Liver (tissue), 3 donors: ENCODE measurements at regions not wholly inside any gene's neighbourhood (a gene's known extent, or its start where the extent isn't known, plus 50 kb on each side); places are given as distances from the start of the nearest gene placed in this dataset.

Source experiments
- EGR1 ChIP-seq, 2 donors: IDR thresholded peaks; 2 replicates each; pipeline ENCODE4 v1.6.1; 2016 to 2018; ENCODE audit warnings: antibody characterized with exemption in 2 of 2, low read depth in 2 of 2
- FOXA1 ChIP-seq: IDR thresholded peaks from 2 replicates; pipeline ENCODE4 v1.6.1; 2016; ENCODE audit warnings: antibody characterized with exemption
- GABPA ChIP-seq, 2 donors: IDR thresholded peaks in 1 of 2; conservative IDR thresholded peaks in 1 of 2; 2 replicates each; pipeline ENCODE4 v1.6.1; 2016; ENCODE audit warnings: antibody characterized with exemption in 2 of 2, mild to moderate bottlenecking in 1 of 2, moderate library complexity in 1 of 2
- RAD21 ChIP-seq, 2 donors: IDR thresholded peaks; 2 replicates each; pipeline ENCODE4 v1.6.1; 2016; ENCODE audit warnings: antibody characterized with exemption in 2 of 2, mild to moderate bottlenecking in 2 of 2
- RXRA ChIP-seq, 2 donors: IDR thresholded peaks; 2 replicates each; pipeline ENCODE4 v1.6.1; 2017 to 2018; ENCODE audit warnings: antibody characterized with exemption in 2 of 2, mild to moderate bottlenecking in 1 of 2
- TAF1 ChIP-seq: conservative IDR thresholded peaks from 2 replicates; pipeline ENCODE4 v1.6.1; 2016; ENCODE audit warnings: antibody characterized with exemption, mild to moderate bottlenecking
- YY1 ChIP-seq: IDR thresholded peaks from 2 replicates; pipeline ENCODE4 v1.6.1; 2016; ENCODE audit warnings: antibody characterized with exemption, mild to moderate bottlenecking
- TF ChIP-seq, protein P1 (sequence below): fragments of 150-350 bp; IDR thresholded peaks from 2 replicates; pipeline ENCODE4 v1.5.1; 2017; ENCODE audit warnings: improper control_type of control experiment, low read depth, low read length; ENCODE audit not compliant: missing input control
- TF ChIP-seq, protein P2 (sequence below): IDR thresholded peaks from 2 replicates; pipeline ENCODE4 v1.6.1; 2016; ENCODE audit warnings: antibody characterized with exemption, mild to moderate bottlenecking
- TF ChIP-seq, protein P3 (sequence below): IDR thresholded peaks from 2 replicates; pipeline ENCODE4 v1.6.1; 2016; ENCODE audit warnings: antibody characterized with exemption
- donor health status: healthy.
- donor health status: healthy.

DNA sequence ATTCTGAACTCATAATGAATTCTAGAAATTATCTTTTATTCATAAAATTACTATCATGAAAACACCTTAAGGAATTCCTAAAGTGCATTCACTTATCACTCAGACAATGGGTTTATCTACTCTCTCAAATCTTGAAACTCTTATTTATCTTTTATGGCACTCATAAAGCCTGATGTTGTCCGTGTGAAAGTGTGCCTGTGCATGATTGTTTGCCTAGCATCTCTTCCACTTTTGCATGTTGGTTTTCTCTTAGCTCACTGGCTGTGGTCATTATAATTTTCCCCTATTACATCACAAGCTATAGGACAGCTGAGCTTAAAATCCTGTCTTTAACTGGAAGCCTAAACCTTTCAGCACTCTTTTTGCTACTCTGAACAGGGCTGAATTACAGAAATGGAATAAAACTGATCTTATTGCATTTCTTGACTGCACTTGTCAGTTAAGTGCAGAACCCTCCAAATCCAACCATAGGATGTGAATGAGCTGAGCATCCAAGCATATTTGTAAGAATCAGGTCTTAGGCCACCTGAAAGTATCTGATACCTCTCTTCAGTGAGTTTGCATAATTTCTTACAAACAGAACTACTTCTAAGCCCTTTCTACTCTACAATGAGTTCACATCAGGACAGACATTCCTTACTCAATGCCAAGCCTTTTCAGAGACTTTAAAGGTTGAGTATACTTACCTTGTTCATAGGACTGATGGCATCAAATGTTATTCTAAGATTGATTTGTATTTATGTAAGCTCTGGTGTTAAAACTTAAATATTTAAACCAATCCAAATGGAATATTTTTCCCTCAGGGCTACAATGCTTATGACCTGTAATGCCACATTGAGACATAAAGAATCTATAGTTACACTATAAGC, 221.2 kb upstream of the KITLG start:
- no peak for TF ChIP-seq RAD21 (IDR thresholded peaks at IDR 0.05)
- TF ChIP-seq, protein P1, sequence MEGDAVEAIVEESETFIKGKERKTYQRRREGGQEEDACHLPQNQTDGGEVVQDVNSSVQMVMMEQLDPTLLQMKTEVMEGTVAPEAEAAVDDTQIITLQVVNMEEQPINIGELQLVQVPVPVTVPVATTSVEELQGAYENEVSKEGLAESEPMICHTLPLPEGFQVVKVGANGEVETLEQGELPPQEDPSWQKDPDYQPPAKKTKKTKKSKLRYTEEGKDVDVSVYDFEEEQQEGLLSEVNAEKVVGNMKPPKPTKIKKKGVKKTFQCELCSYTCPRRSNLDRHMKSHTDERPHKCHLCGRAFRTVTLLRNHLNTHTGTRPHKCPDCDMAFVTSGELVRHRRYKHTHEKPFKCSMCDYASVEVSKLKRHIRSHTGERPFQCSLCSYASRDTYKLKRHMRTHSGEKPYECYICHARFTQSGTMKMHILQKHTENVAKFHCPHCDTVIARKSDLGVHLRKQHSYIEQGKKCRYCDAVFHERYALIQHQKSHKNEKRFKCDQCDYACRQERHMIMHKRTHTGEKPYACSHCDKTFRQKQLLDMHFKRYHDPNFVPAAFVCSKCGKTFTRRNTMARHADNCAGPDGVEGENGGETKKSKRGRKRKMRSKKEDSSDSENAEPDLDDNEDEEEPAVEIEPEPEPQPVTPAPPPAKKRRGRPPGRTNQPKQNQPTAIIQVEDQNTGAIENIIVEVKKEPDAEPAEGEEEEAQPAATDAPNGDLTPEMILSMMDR: no peak
- no peak for TF ChIP-seq GABPA (IDR thresholded peaks at IDR 0.05 in 1 of 2, conservative IDR thresholded peaks at IDR 0.05 in 1 of 2)
- no peak for TF ChIP-seq YY1
- no peak for TF ChIP-seq TAF1
- no peak for TF ChIP-seq RXRA (IDR thresholded peaks at IDR 0.05)
- no peak for TF ChIP-seq EGR1 (IDR thresholded peaks at IDR 0.05; ENCODE audit: low read depth in 2 of 2)
- no peak for TF ChIP-seq FOXA1
- TF ChIP-seq, protein P2, sequence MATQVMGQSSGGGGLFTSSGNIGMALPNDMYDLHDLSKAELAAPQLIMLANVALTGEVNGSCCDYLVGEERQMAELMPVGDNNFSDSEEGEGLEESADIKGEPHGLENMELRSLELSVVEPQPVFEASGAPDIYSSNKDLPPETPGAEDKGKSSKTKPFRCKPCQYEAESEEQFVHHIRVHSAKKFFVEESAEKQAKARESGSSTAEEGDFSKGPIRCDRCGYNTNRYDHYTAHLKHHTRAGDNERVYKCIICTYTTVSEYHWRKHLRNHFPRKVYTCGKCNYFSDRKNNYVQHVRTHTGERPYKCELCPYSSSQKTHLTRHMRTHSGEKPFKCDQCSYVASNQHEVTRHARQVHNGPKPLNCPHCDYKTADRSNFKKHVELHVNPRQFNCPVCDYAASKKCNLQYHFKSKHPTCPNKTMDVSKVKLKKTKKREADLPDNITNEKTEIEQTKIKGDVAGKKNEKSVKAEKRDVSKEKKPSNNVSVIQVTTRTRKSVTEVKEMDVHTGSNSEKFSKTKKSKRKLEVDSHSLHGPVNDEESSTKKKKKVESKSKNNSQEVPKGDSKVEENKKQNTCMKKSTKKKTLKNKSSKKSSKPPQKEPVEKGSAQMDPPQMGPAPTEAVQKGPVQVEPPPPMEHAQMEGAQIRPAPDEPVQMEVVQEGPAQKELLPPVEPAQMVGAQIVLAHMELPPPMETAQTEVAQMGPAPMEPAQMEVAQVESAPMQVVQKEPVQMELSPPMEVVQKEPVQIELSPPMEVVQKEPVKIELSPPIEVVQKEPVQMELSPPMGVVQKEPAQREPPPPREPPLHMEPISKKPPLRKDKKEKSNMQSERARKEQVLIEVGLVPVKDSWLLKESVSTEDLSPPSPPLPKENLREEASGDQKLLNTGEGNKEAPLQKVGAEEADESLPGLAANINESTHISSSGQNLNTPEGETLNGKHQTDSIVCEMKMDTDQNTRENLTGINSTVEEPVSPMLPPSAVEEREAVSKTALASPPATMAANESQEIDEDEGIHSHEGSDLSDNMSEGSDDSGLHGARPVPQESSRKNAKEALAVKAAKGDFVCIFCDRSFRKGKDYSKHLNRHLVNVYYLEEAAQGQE: no peak
- TF ChIP-seq, protein P3, sequence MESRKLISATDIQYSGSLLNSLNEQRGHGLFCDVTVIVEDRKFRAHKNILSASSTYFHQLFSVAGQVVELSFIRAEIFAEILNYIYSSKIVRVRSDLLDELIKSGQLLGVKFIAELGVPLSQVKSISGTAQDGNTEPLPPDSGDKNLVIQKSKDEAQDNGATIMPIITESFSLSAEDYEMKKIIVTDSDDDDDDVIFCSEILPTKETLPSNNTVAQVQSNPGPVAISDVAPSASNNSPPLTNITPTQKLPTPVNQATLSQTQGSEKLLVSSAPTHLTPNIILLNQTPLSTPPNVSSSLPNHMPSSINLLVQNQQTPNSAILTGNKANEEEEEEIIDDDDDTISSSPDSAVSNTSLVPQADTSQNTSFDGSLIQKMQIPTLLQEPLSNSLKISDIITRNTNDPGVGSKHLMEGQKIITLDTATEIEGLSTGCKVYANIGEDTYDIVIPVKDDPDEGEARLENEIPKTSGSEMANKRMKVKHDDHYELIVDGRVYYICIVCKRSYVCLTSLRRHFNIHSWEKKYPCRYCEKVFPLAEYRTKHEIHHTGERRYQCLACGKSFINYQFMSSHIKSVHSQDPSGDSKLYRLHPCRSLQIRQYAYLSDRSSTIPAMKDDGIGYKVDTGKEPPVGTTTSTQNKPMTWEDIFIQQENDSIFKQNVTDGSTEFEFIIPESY: no peak
